Mesendoderm (in vitro differentiated cells): ENCODE measurements at regions not wholly inside any gene's neighbourhood (a gene's known extent, or its start where the extent isn't known, plus 50 kb on each side); places are given as distances from the start of the nearest gene placed in this dataset.

Experiments
- DNase-seq: peaks from one replicate; pipeline ENCODE4 v3.0.0; 2013
- H2AK5ac ChIP-seq: 2 replicates; pipeline ENCODE4 v1.6.1; 2013; ENCODE audit warnings: low read length, inconsistent platforms
- H2BK120ac ChIP-seq: 2 replicates; pipeline ENCODE4 v1.6.1; 2013; ENCODE audit warnings: low read depth, mild to moderate bottlenecking, low read length, moderate library complexity, mixed read lengths
- H2BK15ac ChIP-seq: replicated peaks from 2 replicates; pipeline ENCODE4 v1.6.1; 2013; ENCODE audit warnings: low read depth, mild to moderate bottlenecking, moderate library complexity
- H2BK5ac ChIP-seq: 2 replicates; pipeline ENCODE4 v1.6.1; 2013; ENCODE audit warnings: low read length, inconsistent platforms
- H3K18ac ChIP-seq: 2 replicates; pipeline ENCODE4 v1.6.1; 2013; ENCODE audit warnings: mild to moderate bottlenecking, low read length, mixed read lengths
- H3K23ac ChIP-seq: one replicate; pipeline ENCODE4 v1.6.1; 2013; ENCODE audit warnings: low read length
- H3K27ac ChIP-seq: 2 replicates; pipeline ENCODE4 v1.5.1; 2013; ENCODE audit warnings: low read depth, mild to moderate bottlenecking, inconsistent platforms, low read length, moderate library complexity
- H3K27me3 ChIP-seq: 2 replicates; pipeline ENCODE4 v1.6.1; 2013; ENCODE audit warnings: low read length, control low read depth, mild to moderate bottlenecking, inconsistent platforms; ENCODE audit not compliant: insufficient read depth, poor library complexity
- H3K36me3 ChIP-seq: 2 replicates; pipeline ENCODE4 v1.6.1; 2013; ENCODE audit warnings: low read length, inconsistent platforms; ENCODE audit not compliant: control insufficient read depth, insufficient read depth
- H3K4ac ChIP-seq: one replicate; pipeline ENCODE4 v1.6.1; 2013; ENCODE audit warnings: low read depth, mild to moderate bottlenecking, low read length, moderate library complexity
- H3K4me1 ChIP-seq: 2 replicates; pipeline ENCODE4 v1.6.1; 2013; ENCODE audit warnings: low read depth, low read length, inconsistent platforms; ENCODE audit not compliant: control insufficient read depth
- H3K4me2 ChIP-seq: 2 replicates; pipeline ENCODE4 v1.6.1; 2013; ENCODE audit warnings: low read length
- H3K4me3 ChIP-seq: 2 replicates; pipeline ENCODE4 v1.5.1; 2013; ENCODE audit warnings: mild to moderate bottlenecking, low read length
- H3K56ac ChIP-seq: one replicate; pipeline ENCODE4 v1.6.1; 2013; ENCODE audit warnings: low read length
- H3K79me1 ChIP-seq: 2 replicates; pipeline ENCODE4 v1.6.1; 2013; ENCODE audit warnings: low read length, inconsistent platforms
- H3K79me2 ChIP-seq: 2 replicates; pipeline ENCODE4 v1.6.1; 2013; ENCODE audit warnings: mild to moderate bottlenecking, low read length; ENCODE audit not compliant: control insufficient read depth, insufficient read depth
- H3K9ac ChIP-seq: 2 replicates; pipeline ENCODE4 v1.6.1; 2013; ENCODE audit warnings: low read length, inconsistent platforms
- H4K5ac ChIP-seq: one replicate; pipeline ENCODE4 v1.6.1; 2013; ENCODE audit warnings: low read length
- H4K8ac ChIP-seq: one replicate; pipeline ENCODE4 v1.6.1; 2013; ENCODE audit warnings: low read depth, mild to moderate bottlenecking, control low read depth, low read length, moderate library complexity
- WGBS: extraction: QIAGEN DNeasy Blood & Tissue Kit; methylation state at CpG from one replicate; pipeline ENCODE4 v1.1.7; 2013; ENCODE audit warnings: low lambda C conversion rate, missing lambda C conversion rate; ENCODE audit not compliant: insufficient coverage; ENCODE audit errors: extremely low coverage; 5-methylcytosine and 5-hydroxymethylcytosine counted together

DNA sequence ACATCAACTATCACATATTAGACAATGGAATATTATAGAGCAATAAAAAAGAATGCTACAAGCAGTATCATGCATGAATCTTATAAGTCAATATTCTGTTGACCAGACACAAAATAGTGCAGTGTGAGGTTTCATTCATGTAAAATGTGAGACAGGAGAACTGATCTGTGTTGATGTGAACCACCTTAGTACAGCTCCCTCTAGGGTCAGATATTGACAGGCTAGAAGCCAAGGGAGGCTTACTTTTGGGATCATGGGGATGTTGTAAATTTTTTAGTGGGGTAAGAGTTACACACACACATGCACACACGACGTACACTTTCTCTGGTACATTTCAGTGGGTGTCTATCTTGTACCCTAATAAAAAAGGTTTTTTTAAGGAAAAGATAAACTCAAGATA lies 231.6 kb upstream of the FOXK1 start:
- H3K56ac ChIP-seq, result no peak overlapping the region
- H2AK5ac ChIP-seq, result no peak overlapping the region
- no peak overlapping the region for H3K9ac ChIP-seq
- H2BK5ac ChIP-seq, result no peak overlapping the region
- H3K79me1 ChIP-seq, result no peaks in the 10 kb centered on the region
- no peak overlapping the region for H3K18ac ChIP-seq
- no peak overlapping the region for H3K27ac ChIP-seq
- H4K8ac ChIP-seq, result no peak overlapping the region
- no peak overlapping the region for H2BK120ac ChIP-seq
- H3K36me3 ChIP-seq, result no peaks in the 10 kb centered on the region
- no peaks in the 10 kb centered on the region for H3K27me3 ChIP-seq
- no peak overlapping the region for H3K4me2 ChIP-seq
- no peak overlapping the region for H3K23ac ChIP-seq
- H2BK15ac ChIP-seq, result no peak overlapping the region
- DNase-seq, result no peak
- H4K5ac ChIP-seq, result no peak overlapping the region
- no peaks in the 10 kb centered on the region for H3K79me2 ChIP-seq
- H3K4me3 ChIP-seq, result no peak overlapping the region
- WGBS, result no CpG with 5 or more reads among the region's 2 CpGs
- H3K4me1 ChIP-seq, result no peaks in the 10 kb centered on the region
- no peak overlapping the region for H3K4ac ChIP-seq

DNA sequence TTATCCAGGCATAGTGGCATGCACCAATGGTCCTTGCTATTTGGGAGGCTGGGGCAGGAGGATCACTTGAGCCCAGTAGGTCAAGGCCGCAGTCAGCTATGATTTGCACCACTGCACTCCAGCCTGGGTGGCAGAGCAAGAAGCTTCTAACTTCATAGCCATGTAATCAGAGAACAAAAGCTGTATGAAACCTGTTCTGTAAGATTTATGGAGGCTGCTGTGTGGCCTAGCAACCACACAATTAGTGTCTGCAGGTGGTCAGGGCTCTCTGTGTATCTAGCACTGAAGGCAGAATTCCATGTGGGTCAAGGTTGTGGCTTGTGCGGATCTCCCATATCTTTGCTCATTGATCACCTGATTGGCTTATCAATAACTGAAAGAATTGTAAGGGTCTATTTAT lies 221.5 kb upstream of the FOXK1 start:
- H3K4me2 ChIP-seq, result no peak overlapping the region
- no peak overlapping the region for H4K8ac ChIP-seq
- no peak overlapping the region for H3K4ac ChIP-seq
- H4K5ac ChIP-seq, result no peak overlapping the region
- H2BK15ac ChIP-seq, result no peak overlapping the region
- no peak for DNase-seq
- no peaks in the 10 kb centered on the region for H3K79me1 ChIP-seq
- no peak overlapping the region for H3K27ac ChIP-seq
- H3K27me3 ChIP-seq, result no peaks in the 10 kb centered on the region
- no peak overlapping the region for H3K18ac ChIP-seq
- H2BK120ac ChIP-seq, result no peak overlapping the region
- no CpG with 5 or more reads among the region's 2 CpGs for WGBS
- no peak overlapping the region for H3K9ac ChIP-seq
- no peak overlapping the region for H2AK5ac ChIP-seq
- H3K36me3 ChIP-seq, result no peaks in the 10 kb centered on the region
- H3K56ac ChIP-seq, result no peak overlapping the region
- H3K79me2 ChIP-seq, result no peaks in the 10 kb centered on the region
- H3K23ac ChIP-seq, result no peak overlapping the region
- no peak overlapping the region for H3K4me3 ChIP-seq
- no peaks in the 10 kb centered on the region for H3K4me1 ChIP-seq
- no peak overlapping the region for H2BK5ac ChIP-seq

DNA sequence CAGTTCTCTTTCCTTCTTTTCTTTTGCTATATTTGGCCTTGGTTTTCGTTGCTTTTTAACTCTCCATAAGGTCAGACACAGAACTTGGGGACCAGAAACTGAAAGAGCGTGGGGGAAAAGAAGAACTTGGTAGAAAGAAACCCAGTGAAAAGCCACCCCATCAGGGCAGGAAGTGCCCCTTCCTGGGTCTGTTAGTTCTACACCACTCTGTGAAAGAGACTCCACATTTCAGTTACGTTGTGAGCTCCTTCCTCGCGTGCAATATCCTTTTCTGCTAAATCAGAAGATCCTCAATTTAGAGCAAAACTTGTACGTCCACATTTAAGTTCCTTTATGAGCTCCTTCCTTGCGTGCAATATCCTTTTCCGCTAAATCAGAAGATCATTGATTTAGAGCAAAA lies 220.6 kb upstream of the FOXK1 start:
- Histone ChIP-seq H3K56ac (no peak overlapping the region), H2BK5ac (no peak overlapping the region), H2BK120ac (no peak overlapping the region), H4K5ac (no peak overlapping the region), H3K9ac (no peak overlapping the region), H3K4me1 (no peaks in the 10 kb centered on the region), H3K23ac (no peak overlapping the region), H3K79me1 (no peaks in the 10 kb centered on the region), H3K79me2 (no peaks in the 10 kb centered on the region), H3K27me3 (no peaks in the 10 kb centered on the region), H2AK5ac (no peak overlapping the region), H3K27ac (no peak overlapping the region), H3K36me3 (no peaks in the 10 kb centered on the region), H3K4ac (no peak overlapping the region), H3K4me3 (no peak overlapping the region), H3K18ac (no peak overlapping the region), H4K8ac (no peak overlapping the region), H2BK15ac (no peak overlapping the region), H3K4me2 (no peak overlapping the region)
- WGBS, result no CpG with 5 or more reads among the region's 8 CpGs
- DNase-seq, result no peak

DNA sequence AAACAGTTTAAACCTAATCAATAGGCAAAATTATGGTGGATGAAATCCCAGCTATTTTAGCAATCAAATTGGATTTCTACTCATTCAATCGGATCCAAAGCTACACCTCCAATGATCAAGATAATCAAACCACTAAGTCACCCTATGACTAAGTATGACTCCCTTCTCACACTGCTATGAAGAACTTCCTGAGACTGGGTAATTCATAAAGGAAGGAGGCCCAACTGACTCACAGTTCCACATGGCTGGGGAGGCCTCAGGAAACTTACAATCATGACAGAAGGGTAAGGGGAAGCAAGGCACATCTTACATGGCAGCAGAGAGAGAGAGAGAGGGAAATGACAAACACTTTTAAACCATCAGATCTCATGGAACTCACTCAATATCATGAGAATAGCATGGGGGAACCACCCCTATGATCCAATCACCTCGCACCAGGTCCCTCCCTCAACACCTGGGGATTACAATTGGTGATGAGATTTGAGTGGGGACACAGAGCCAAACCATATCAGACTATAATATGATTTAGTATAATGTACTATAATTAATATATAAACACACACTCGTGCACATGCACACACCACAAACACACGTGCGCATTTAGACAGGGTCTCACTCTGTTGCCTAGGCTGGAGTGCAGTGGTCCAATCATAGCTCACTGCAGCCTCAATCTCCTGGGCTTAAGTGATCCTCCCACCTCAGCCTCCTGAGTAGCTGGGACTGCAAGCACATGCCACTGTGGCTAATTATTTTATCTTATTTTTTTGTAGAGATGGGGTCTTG lies 213.6 kb upstream of the FOXK1 start:
- H3K9ac ChIP-seq, result no peak overlapping the region
- no peak overlapping the region for H2AK5ac ChIP-seq
- H3K23ac ChIP-seq, result no peak overlapping the region
- no peak overlapping the region for H3K4me3 ChIP-seq
- H2BK5ac ChIP-seq, result no peak overlapping the region
- no CpG with 5 or more reads among the region's 5 CpGs for WGBS
- no peaks in the 10 kb centered on the region for H3K36me3 ChIP-seq
- no peak overlapping the region for H2BK15ac ChIP-seq
- no peak overlapping the region for H2BK120ac ChIP-seq
- H3K79me1 ChIP-seq, result no peaks in the 10 kb centered on the region
- H4K8ac ChIP-seq, result no peak overlapping the region
- no peak overlapping the region for H4K5ac ChIP-seq
- no peak for DNase-seq
- no peaks in the 10 kb centered on the region for H3K4me1 ChIP-seq
- H3K56ac ChIP-seq, result no peak overlapping the region
- no peaks in the 10 kb centered on the region for H3K79me2 ChIP-seq
- no peaks in the 10 kb centered on the region for H3K27me3 ChIP-seq
- H3K4ac ChIP-seq, result no peak overlapping the region
- H3K4me2 ChIP-seq, result no peak overlapping the region
- no peak overlapping the region for H3K27ac ChIP-seq
- no peak overlapping the region for H3K18ac ChIP-seq

DNA sequence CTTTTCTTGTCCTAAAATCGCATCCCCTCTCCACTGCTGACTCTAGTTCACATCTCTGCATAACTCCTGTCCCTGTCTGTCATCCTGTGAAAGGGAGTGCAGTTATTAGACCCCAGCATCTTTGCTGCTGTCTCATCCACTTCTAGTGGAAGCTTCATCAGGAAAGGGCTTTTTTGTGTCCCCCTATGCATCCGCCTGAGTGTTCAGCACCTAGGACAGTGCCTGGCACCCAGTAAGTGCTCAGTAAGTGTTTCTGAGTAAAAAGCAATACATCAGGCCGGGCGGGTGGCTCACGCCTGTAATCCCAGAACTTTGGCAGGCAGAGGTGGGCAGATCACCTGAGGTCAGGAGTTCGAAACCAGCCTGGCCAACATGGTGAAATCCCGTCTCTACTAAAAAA lies 211.8 kb upstream of the FOXK1 start:
- no peaks in the 10 kb centered on the region for H3K4me1 ChIP-seq
- no peak overlapping the region for H3K27ac ChIP-seq
- H3K4me3 ChIP-seq, result no peak overlapping the region
- H3K4me2 ChIP-seq, result no peak overlapping the region
- no peak overlapping the region for H3K56ac ChIP-seq
- no peak overlapping the region for H3K4ac ChIP-seq
- H4K8ac ChIP-seq, result no peak overlapping the region
- H3K36me3 ChIP-seq, result no peaks in the 10 kb centered on the region
- no peak overlapping the region for H2AK5ac ChIP-seq
- no peak overlapping the region for H3K23ac ChIP-seq
- no CpG with 5 or more reads among the region's 7 CpGs for WGBS
- H3K9ac ChIP-seq, result no peak overlapping the region
- no peak overlapping the region for H2BK5ac ChIP-seq
- H3K27me3 ChIP-seq, result no peaks in the 10 kb centered on the region
- H3K18ac ChIP-seq, result no peak overlapping the region
- H3K79me1 ChIP-seq, result no peaks in the 10 kb centered on the region
- H3K79me2 ChIP-seq, result no peaks in the 10 kb centered on the region
- DNase-seq, result peak; percentile 29
- H4K5ac ChIP-seq, result no peak overlapping the region
- no peak overlapping the region for H2BK120ac ChIP-seq
- no peak overlapping the region for H2BK15ac ChIP-seq

DNA sequence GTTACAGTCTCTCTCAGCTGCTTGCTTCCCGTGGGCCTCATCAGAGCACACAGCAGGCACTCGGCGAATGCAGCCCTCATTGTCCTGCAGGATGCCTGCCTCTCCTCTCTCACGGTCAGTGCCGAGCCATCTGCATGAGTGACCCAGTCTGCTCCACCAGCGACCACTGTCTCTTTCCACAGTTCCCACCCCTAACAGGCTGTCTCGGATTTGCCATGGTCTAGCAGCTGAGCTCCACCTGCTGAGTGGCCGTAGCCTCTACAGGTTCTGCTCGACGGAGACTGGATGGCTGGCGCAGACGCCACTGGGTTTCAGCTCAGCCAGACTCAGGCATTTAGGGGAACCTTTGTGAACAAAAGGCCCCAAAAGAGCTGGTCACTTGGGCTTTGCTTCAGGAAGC lies 209.4 kb upstream of the FOXK1 start:
- no CpG with 5 or more reads among the region's 12 CpGs for WGBS
- Histone ChIP-seq H2AK5ac (no peak overlapping the region), H3K27ac (no peak overlapping the region)

More for the DNA sequence above, 209.4 kb upstream of the FOXK1 start:
- H3K79me1 ChIP-seq, result no peaks in the 10 kb centered on the region
- no peak overlapping the region for H3K9ac ChIP-seq
- no peak overlapping the region for H3K4me3 ChIP-seq
- no peak overlapping the region for H3K18ac ChIP-seq
- peak; percentile 18 for DNase-seq
- H4K5ac ChIP-seq, result no peak overlapping the region
- H3K36me3 ChIP-seq, result no peaks in the 10 kb centered on the region
- no peaks in the 10 kb centered on the region for H3K4me1 ChIP-seq
- H3K79me2 ChIP-seq, result no peaks in the 10 kb centered on the region
- H2BK15ac ChIP-seq, result no peak overlapping the region
- no peaks in the 10 kb centered on the region for H3K27me3 ChIP-seq
- H3K4ac ChIP-seq, result no peak overlapping the region
- no peak overlapping the region for H2BK120ac ChIP-seq
- no peak overlapping the region for H3K23ac ChIP-seq
- no peak overlapping the region for H3K56ac ChIP-seq
- H3K4me2 ChIP-seq, result no peak overlapping the region
- no peak overlapping the region for H2BK5ac ChIP-seq
- H4K8ac ChIP-seq, result no peak overlapping the region
